Adrenal gland (tissue), 5 donors: ENCODE measurements at regions not wholly inside any gene's neighbourhood (a gene's known extent, or its start where the extent isn't known, plus 50 kb on each side); places are given as distances from the start of the nearest gene placed in this dataset.

Experiments used
- POLR2A ChIP-seq, 2 donors: fragments of 450-650 bp; IDR thresholded peaks; one replicate each; pipeline ENCODE4 v1.6.1; 2017; ENCODE audit warnings: antibody characterized with exemption in 2 of 2, mild to moderate bottlenecking in 2 of 2, moderate library complexity in 1 of 2
- TF ChIP-seq, protein P1 (sequence below), 6 experiments: fragments of 450-650 bp in 4 of 6; fragments of 200-600 bp in 2 of 6; sonication (generic) in 1 of 6; IDR thresholded peaks; 1 replicate in 5 of 6; 2 replicates in 1 of 6; pipeline versions ENCODE4 v1.5.1 to v1.8.0; 2016 to 2021; ENCODE audit warnings: antibody characterized with exemption in 6 of 6, mild to moderate bottlenecking in 2 of 6, moderate library complexity in 1 of 6
- donor health status: DM: no; HTN: no; CAD: no.

DNA sequence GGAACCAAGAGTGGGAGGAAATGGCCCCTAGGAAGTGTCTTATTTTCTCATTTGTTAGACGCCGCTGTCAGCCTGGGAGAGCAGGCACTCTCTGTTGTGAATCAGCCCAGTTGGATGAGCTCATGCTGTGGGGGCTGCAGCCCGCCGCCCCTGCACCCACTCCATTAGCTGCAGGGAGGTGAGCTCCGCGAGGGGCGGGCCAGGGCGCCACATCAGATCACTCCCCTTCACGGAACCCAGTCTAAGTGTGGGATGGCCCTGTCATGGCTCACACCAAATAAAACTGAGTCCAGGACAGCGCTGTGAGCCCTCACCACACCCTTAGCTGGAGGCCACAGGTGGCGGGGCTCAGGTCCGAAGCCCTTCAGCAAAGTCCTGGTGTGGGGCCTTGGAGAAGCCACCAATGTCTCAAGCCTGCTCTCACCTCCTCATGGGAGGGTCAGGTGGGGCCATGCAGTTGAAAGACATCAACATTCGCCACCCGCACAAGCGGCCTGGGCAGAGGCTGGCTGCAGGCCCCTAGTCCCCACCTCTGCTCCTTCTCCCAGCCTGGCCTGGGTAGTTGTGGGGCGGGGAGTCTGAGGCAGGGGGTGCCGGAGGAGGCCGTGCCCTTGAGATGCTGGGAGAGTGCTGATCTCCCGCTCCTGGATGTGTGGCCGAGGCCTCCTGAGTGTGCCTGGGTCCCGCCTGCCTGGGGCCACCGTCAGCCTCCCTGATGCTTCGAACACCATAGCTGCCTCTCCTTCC lies 66.2 kb upstream of the SLCO4A1 start:
- TF ChIP-seq, protein P1, sequence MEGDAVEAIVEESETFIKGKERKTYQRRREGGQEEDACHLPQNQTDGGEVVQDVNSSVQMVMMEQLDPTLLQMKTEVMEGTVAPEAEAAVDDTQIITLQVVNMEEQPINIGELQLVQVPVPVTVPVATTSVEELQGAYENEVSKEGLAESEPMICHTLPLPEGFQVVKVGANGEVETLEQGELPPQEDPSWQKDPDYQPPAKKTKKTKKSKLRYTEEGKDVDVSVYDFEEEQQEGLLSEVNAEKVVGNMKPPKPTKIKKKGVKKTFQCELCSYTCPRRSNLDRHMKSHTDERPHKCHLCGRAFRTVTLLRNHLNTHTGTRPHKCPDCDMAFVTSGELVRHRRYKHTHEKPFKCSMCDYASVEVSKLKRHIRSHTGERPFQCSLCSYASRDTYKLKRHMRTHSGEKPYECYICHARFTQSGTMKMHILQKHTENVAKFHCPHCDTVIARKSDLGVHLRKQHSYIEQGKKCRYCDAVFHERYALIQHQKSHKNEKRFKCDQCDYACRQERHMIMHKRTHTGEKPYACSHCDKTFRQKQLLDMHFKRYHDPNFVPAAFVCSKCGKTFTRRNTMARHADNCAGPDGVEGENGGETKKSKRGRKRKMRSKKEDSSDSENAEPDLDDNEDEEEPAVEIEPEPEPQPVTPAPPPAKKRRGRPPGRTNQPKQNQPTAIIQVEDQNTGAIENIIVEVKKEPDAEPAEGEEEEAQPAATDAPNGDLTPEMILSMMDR (IDR thresholded peaks at IDR 0.05), result no peak
- no peak for TF ChIP-seq POLR2A (IDR thresholded peaks at IDR 0.05)
